ENCODE measurements at regions not wholly inside any gene's neighbourhood (a gene's known extent, or its start where the extent isn't known, plus 50 kb on each side); places are given as distances from the start of the nearest gene placed in this dataset.

GRCh38 chr7:118664498-118664897 lies 440.0 kb downstream of the ANKRD7 start:
- Histone ChIP-seq H3K36me3 (no peaks in the 10 kb centered on the region), H3K4me3 (no peak overlapping the region), H3K27me3 (no peaks in the 10 kb centered on the region), H3K27ac (no peak overlapping the region), H3K9me3 (no peaks in the 10 kb centered on the region), H3K4me1 (no peaks in the 10 kb centered on the region)
- no peak for DNase-seq (ENCODE audit: extremely low spot score in 2 of 2)
- intact Hi-C loops (cut with DNase I): no loop called here
- TF ChIP-seq, protein P1, sequence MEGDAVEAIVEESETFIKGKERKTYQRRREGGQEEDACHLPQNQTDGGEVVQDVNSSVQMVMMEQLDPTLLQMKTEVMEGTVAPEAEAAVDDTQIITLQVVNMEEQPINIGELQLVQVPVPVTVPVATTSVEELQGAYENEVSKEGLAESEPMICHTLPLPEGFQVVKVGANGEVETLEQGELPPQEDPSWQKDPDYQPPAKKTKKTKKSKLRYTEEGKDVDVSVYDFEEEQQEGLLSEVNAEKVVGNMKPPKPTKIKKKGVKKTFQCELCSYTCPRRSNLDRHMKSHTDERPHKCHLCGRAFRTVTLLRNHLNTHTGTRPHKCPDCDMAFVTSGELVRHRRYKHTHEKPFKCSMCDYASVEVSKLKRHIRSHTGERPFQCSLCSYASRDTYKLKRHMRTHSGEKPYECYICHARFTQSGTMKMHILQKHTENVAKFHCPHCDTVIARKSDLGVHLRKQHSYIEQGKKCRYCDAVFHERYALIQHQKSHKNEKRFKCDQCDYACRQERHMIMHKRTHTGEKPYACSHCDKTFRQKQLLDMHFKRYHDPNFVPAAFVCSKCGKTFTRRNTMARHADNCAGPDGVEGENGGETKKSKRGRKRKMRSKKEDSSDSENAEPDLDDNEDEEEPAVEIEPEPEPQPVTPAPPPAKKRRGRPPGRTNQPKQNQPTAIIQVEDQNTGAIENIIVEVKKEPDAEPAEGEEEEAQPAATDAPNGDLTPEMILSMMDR (IDR thresholded peaks at IDR 0.05): no peak
- TF ChIP-seq POLR2A (IDR thresholded peaks at IDR 0.05): no peak

GRCh38 chr7:118671149-118671548 lies 446.6 kb downstream of the ANKRD7 start:
- no peak overlapping the region for H3K4me3 ChIP-seq

DNA sequence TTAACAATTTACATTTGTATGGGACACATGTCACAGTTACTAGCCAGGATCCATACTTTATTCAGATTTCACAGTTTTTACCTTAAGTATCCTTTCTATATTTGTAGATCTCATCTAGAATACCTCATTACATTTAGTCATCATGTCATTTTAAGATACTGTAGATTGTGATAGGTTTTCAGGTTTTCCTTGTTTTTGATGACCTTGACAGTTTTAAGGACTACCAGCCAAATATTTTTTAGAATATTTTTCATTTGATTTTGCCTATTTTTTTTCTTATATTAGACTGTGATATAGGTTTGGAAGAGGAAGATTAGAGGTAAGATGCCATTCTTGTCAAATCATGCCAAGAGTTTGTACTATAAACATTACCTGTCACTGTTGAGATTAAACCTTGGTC lies 460.3 kb downstream of the ANKRD7 start:
- TF ChIP-seq POLR2A (IDR thresholded peaks at IDR 0.05): no peak
- TF ChIP-seq, protein P1 (IDR thresholded peaks at IDR 0.05): no peak
- no peak for TF ChIP-seq POLR2AphosphoS5 (IDR thresholded peaks at IDR 0.05; ENCODE audit: insufficient read depth in 1 of 2, low read depth in 1 of 2)
- intact Hi-C loops (cut with DNase I): no loop called here
- Histone ChIP-seq H3K36me3 (no peaks in the 10 kb centered on the region), H3K9me3 (no peaks in the 10 kb centered on the region), H3K27ac (no peak overlapping the region), H3K27me3 (no peaks in the 10 kb centered on the region), H3K4me3 (no peak overlapping the region), H3K4me1 (no peaks in the 10 kb centered on the region)
- DNase-seq (ENCODE audit: extremely low spot score in 2 of 2): no peak

More at GRCh38 chr7:118671149-118671548, 446.6 kb downstream of the ANKRD7 start:
- intact Hi-C loops (cut with DNase I): no loop called here
- Histone ChIP-seq H3K27me3 (no peaks in the 10 kb centered on the region), H3K36me3 (no peaks in the 10 kb centered on the region), H3K9me3 (no peaks in the 10 kb centered on the region), H3K27ac (no peak overlapping the region), H3K4me1 (no peaks in the 10 kb centered on the region)
- TF ChIP-seq POLR2A (IDR thresholded peaks at IDR 0.05) (no peak), POLR2AphosphoS5 (IDR thresholded peaks at IDR 0.05; ENCODE audit: insufficient read depth in 1 of 2, low read depth in 1 of 2) (no peak)
- TF ChIP-seq, protein P1 (IDR thresholded peaks at IDR 0.05): no peak
- no peak for DNase-seq (ENCODE audit: extremely low spot score in 2 of 2)

- DNase-seq (ENCODE audit: extremely low spot score in 2 of 2): no peak
- H3K4me1 ChIP-seq: no peaks in the 10 kb centered on the region
- no peaks in the 10 kb centered on the region for H3K36me3 ChIP-seq
- H3K4me3 ChIP-seq: no peak overlapping the region
- H3K27ac ChIP-seq: no peak overlapping the region
- intact Hi-C loops (cut with DNase I): no loop called here
- H3K27me3 ChIP-seq: no peaks in the 10 kb centered on the region
- TF ChIP-seq POLR2A (IDR thresholded peaks at IDR 0.05): no peak
- TF ChIP-seq, protein P1 (IDR thresholded peaks at IDR 0.05): no peak
- TF ChIP-seq POLR2AphosphoS5 (IDR thresholded peaks at IDR 0.05; ENCODE audit: insufficient read depth in 1 of 2, low read depth in 1 of 2): no peak
- H3K9me3 ChIP-seq: no peaks in the 10 kb centered on the region
These were observed 464.9 kb downstream of the ANKRD7 start for GRCh38 chr7:118689403-118689802.

- Histone ChIP-seq H3K27me3 (no peaks in the 10 kb centered on the region), H3K9me3 (no peaks in the 10 kb centered on the region), H3K4me1 (no peaks in the 10 kb centered on the region), H3K36me3 (no peaks in the 10 kb centered on the region), H3K4me3 (no peak overlapping the region), H3K27ac (no peak overlapping the region)
- intact Hi-C loops (cut with DNase I): no loop called here
- TF ChIP-seq, protein P1 (IDR thresholded peaks at IDR 0.05): no peak
- TF ChIP-seq POLR2A (IDR thresholded peaks at IDR 0.05) (no peak), POLR2AphosphoS5 (IDR thresholded peaks at IDR 0.05; ENCODE audit: insufficient read depth in 1 of 2, low read depth in 1 of 2) (no peak)
- DNase-seq (ENCODE audit: extremely low spot score in 2 of 2): no peak
These were observed 472.4 kb downstream of the ANKRD7 start for GRCh38 chr7:118696879-118697278.

Measured in vagina (tissue), 2 donors.